ENCODE measurements at regions not wholly inside any gene's neighbourhood (a gene's known extent, or its start where the extent isn't known, plus 50 kb on each side); places are given as distances from the start of the nearest gene placed in this dataset.

GRCh38 chr7:46603780-46604179, 682.7 kb upstream of the IGFBP3 start (continued):
- no peak for TF ChIP-seq CHD7 (IDR thresholded peaks at IDR 0.05; ENCODE audit: insufficient replicate concordance, low read length)

Data from H1 (cell line).